Adrenal gland (tissue), 9 donors: ENCODE measurements at regions not wholly inside any gene's neighbourhood (a gene's known extent, or its start where the extent isn't known, plus 50 kb on each side); places are given as distances from the start of the nearest gene placed in this dataset.

Source experiments
- DNase-seq, 7 donors: peaks; one replicate each; pipeline ENCODE4 v3.0.0-alpha.2; 2019 to 2020
- H3K27ac ChIP-seq, 5 donors: fragments of 200-600 bp; sonication (generic) in 4 of 5; 1 replicate in 3 of 5; 2 replicates in 2 of 5; pipeline versions ENCODE4 v1.5.1 to v1.8.0; 2016 to 2020; ENCODE audit warnings: mild to moderate bottlenecking in 1 of 5
- H3K27me3 ChIP-seq: fragments of 200-600 bp; 2 replicates; pipeline ENCODE4 v1.8.0; 2021
- H3K36me3 ChIP-seq, 2 donors: fragments of 200-600 bp; replicated peaks in 1 of 2; 1 replicate in 1 of 2; 2 replicates in 1 of 2; pipeline versions ENCODE4 v1.5.1 to v1.8.0; 2018 to 2022
- H3K4me1 ChIP-seq, 2 donors: fragments of 200-600 bp; replicated peaks in 1 of 2; 1 replicate in 1 of 2; 2 replicates in 1 of 2; pipeline versions ENCODE4 v1.5.1 to v1.8.0; 2018 to 2021
- H3K4me3 ChIP-seq, 4 donors: fragments of 200-600 bp; sonication (generic) in 3 of 4; one replicate each; pipeline ENCODE4 v1.5.1; 2016 to 2018
- H3K9me3 ChIP-seq, 3 donors: fragments of 200-600 bp; sonication (generic) in 1 of 3; replicated peaks in 1 of 3; 1 replicate in 2 of 3; 2 replicates in 1 of 3; pipeline versions ENCODE4 v1.5.1 to v1.8.0; 2016 to 2021
- POLR2A ChIP-seq, 2 donors: fragments of 450-650 bp; IDR thresholded peaks; one replicate each; pipeline ENCODE4 v1.6.1; 2017; ENCODE audit warnings: antibody characterized with exemption in 2 of 2, mild to moderate bottlenecking in 2 of 2, moderate library complexity in 1 of 2
- WGBS, 4 donors: extraction: QIAGEN DNeasy Blood & Tissue Kit in 2 of 4; methylation state at CpG; one replicate each; pipeline versions ENCODE4 v1.1.5 to v1.1.7; 2013 to 2017; 5-methylcytosine and 5-hydroxymethylcytosine counted together
- intact Hi-C, 2 donors: fragments of 100-400 bp; cut with DNase I; formaldehyde crosslinking; loops; one replicate each; pipeline versions ENCODE4 v1.14.1 to v1.15.0; 2022 to 2023
- TF ChIP-seq, protein P1 (sequence below), 6 experiments: fragments of 450-650 bp in 4 of 6; fragments of 200-600 bp in 2 of 6; sonication (generic) in 1 of 6; IDR thresholded peaks; 1 replicate in 5 of 6; 2 replicates in 1 of 6; pipeline versions ENCODE4 v1.5.1 to v1.8.0; 2016 to 2021; ENCODE audit warnings: antibody characterized with exemption in 6 of 6, mild to moderate bottlenecking in 2 of 6, moderate library complexity in 1 of 6
- donor health status: healthy with polysubstance abuse.
- donor health status: Bipolar disorder and iron deficiency.
- donor health status: DM: yes; HTN: yes; CAD: no.
- donor health status: DM: no; HTN: no; CAD: no.
- donor health status: DM: no; HTN: no; CAD: no.

DNA sequence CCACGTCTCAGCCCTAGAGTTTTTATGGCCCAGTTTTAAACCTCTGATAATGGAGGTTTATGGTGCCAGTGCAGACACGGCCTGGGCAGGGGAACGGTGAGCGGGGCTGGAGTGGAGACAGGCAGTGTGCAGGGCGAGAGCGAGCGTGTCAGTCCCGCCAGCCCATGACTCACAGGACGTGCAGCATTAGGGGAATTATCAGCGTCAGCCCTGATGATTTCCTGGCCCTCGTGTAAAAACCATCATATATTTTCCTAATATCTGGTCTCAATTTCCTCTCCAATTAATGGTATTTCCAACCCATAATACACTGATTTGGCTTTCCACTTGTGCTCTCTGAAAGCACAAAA lies 104.6 kb upstream of the VSTM2B start:
- H3K36me3 ChIP-seq = no peaks in the 10 kb centered on the region
- no peak for DNase-seq
- 40 to 68% (median 50%) methylated on average over 11 of the region's 11 CpGs for WGBS, 4 donors
- no peaks in the 10 kb centered on the region for H3K9me3 ChIP-seq
- H3K4me3 ChIP-seq = no peak overlapping the region
- H3K27ac ChIP-seq = no peak overlapping the region
- no peak for TF ChIP-seq POLR2A (IDR thresholded peaks at IDR 0.05)
- TF ChIP-seq, protein P1, sequence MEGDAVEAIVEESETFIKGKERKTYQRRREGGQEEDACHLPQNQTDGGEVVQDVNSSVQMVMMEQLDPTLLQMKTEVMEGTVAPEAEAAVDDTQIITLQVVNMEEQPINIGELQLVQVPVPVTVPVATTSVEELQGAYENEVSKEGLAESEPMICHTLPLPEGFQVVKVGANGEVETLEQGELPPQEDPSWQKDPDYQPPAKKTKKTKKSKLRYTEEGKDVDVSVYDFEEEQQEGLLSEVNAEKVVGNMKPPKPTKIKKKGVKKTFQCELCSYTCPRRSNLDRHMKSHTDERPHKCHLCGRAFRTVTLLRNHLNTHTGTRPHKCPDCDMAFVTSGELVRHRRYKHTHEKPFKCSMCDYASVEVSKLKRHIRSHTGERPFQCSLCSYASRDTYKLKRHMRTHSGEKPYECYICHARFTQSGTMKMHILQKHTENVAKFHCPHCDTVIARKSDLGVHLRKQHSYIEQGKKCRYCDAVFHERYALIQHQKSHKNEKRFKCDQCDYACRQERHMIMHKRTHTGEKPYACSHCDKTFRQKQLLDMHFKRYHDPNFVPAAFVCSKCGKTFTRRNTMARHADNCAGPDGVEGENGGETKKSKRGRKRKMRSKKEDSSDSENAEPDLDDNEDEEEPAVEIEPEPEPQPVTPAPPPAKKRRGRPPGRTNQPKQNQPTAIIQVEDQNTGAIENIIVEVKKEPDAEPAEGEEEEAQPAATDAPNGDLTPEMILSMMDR (IDR thresholded peaks at IDR 0.05) = no peak
- intact Hi-C loops = no loop called here
- H3K27me3 ChIP-seq = no peaks in the 10 kb centered on the region
- no peaks in the 10 kb centered on the region for H3K4me1 ChIP-seq

GRCh38 chr19:29422047-29422446 lies 103.7 kb upstream of the VSTM2B start:
- H3K36me3 ChIP-seq = no peaks in the 10 kb centered on the region
- no peak overlapping the region for H3K27ac ChIP-seq
- WGBS, 4 donors = 67 to 69% (median 68%) methylated on average over 2 to 7 of the region's 7 CpGs
- H3K27me3 ChIP-seq = no peaks in the 10 kb centered on the region
- no peaks in the 10 kb centered on the region for H3K4me1 ChIP-seq
- no peak for TF ChIP-seq POLR2A (IDR thresholded peaks at IDR 0.05)
- TF ChIP-seq, protein P1 (IDR thresholded peaks at IDR 0.05) = no peak
- DNase-seq = no peak
- intact Hi-C loops = no loop called here
- H3K9me3 ChIP-seq = no peaks in the 10 kb centered on the region
- H3K4me3 ChIP-seq = no peak overlapping the region

GRCh38 chr19:29422486-29423085 lies 103.2 kb upstream of the VSTM2B start:
- WGBS, 4 donors = 35 to 48% (median 43%) methylated on average over 3 to 5 of the region's 5 CpGs
- H3K36me3 ChIP-seq = no peaks in the 10 kb centered on the region
- intact Hi-C loops = no loop called here
- H3K27ac ChIP-seq = no peak overlapping the region
- no peaks in the 10 kb centered on the region for H3K4me1 ChIP-seq
- TF ChIP-seq POLR2A (IDR thresholded peaks at IDR 0.05) = no peak
- H3K27me3 ChIP-seq = no peaks in the 10 kb centered on the region
- no peaks in the 10 kb centered on the region for H3K9me3 ChIP-seq
- no peak for DNase-seq
- H3K4me3 ChIP-seq = no peak overlapping the region

DNA sequence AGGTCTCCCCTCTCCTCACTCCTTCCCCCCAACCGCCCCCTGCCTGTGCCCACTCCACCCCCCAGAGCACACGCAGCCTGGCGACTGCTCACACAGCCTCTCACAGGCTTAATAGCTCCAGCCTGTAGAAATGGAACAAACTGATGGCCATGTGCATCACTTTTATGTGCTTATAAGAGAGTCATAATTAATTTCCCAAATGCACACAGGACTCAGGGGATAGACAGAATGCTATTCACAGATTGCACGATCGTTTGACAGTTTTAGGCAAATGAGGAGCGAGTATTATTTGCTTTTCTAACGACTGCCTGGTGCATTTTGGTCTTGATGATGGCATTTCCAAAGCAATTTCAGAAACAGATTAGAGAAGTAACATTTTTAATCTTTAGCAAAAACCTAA lies 97.7 kb upstream of the VSTM2B start:
- H3K4me1 ChIP-seq = no peaks in the 10 kb centered on the region
- H3K36me3 ChIP-seq = no peaks in the 10 kb centered on the region
- H3K9me3 ChIP-seq = no peaks in the 10 kb centered on the region
- no peak for DNase-seq
- WGBS, 4 donors = 54 to 65% (median 59%) methylated on average over 4 to 7 of the region's 7 CpGs
- H3K4me3 ChIP-seq = no peak overlapping the region
- intact Hi-C loops = no loop called here
- H3K27me3 ChIP-seq = no peaks in the 10 kb centered on the region
- no peak for TF ChIP-seq POLR2A (IDR thresholded peaks at IDR 0.05)
- TF ChIP-seq, protein P1 (IDR thresholded peaks at IDR 0.05) = no peak
- H3K27ac ChIP-seq = no peak overlapping the region

DNA sequence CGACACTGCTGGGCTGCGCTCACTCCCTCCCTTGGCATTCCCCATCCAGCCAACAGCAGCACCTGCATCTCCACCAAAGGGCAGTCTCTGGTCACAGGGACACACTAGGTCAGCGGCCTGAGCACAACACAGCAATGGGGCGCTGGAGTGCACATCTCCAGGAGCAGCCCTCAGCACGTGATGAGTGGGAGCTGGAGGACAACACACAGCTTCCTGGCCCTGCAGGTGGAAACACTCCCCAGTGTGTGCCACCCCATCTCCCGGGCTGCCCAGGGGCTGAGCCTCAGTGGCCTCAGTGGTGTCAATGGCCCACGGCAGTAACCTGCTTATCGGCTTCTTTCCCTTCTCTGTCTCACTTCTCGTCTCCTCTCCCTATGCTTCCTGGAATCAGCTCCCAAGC lies 96.8 kb upstream of the VSTM2B start:
- Histone ChIP-seq H3K36me3 (no peaks in the 10 kb centered on the region), H3K27me3 (no peaks in the 10 kb centered on the region), H3K4me1 (no peaks in the 10 kb centered on the region), H3K9me3 (no peaks in the 10 kb centered on the region), H3K27ac (no peak overlapping the region), H3K4me3 (no peak overlapping the region)
- TF ChIP-seq, protein P1 (IDR thresholded peaks at IDR 0.05) = no peak
- TF ChIP-seq POLR2A (IDR thresholded peaks at IDR 0.05) = no peak
- intact Hi-C loops = no loop called here
- DNase-seq = no peak
- 64 to 76% (median 68%) methylated on average over 6 to 9 of the region's 9 CpGs for WGBS, 4 donors
